ENCODE measurements at regions not wholly inside any gene's neighbourhood (a gene's known extent, or its start where the extent isn't known, plus 50 kb on each side); places are given as distances from the start of the nearest gene placed in this dataset.

- H3K27ac ChIP-seq (ENCODE audit: low read depth, low read length, severe bottlenecking) = no peak overlapping the region
- no CpG with 5 or more reads among the region's 1 CpG for WGBS, 2 experiments (ENCODE audit: insufficient coverage in 2 of 2)
- H3K4me3 ChIP-seq (ENCODE audit: extremely low read depth, insufficient read depth, low read length, poor library complexity, severe bottlenecking) = no peak overlapping the region
- no peaks in the 10 kb centered on the region for H3K9me3 ChIP-seq (ENCODE audit: control insufficient read depth, low read length)
- H3K4me1 ChIP-seq (ENCODE audit: control insufficient read depth, insufficient read depth, low read length, poor library complexity, severe bottlenecking) = no peaks in the 10 kb centered on the region
- H3K36me3 ChIP-seq (ENCODE audit: control insufficient read depth, insufficient read depth, low read length) = no peaks in the 10 kb centered on the region
Observed at GRCh38 chr1:88421997-88422396, 262.1 kb upstream of the PKN2 start.

- no peak overlapping the region for H3K4me3 ChIP-seq (ENCODE audit: extremely low read depth, insufficient read depth, low read length, poor library complexity, severe bottlenecking)
- no peak overlapping the region for H3K27ac ChIP-seq (ENCODE audit: low read depth, low read length, severe bottlenecking)
- peaks cover 2% of the 10 kb centered on the region for H3K4me1 ChIP-seq (ENCODE audit: control insufficient read depth, insufficient read depth, low read length, poor library complexity, severe bottlenecking)
- 86% methylated on average over 1 of the region's 1 CpG; no CpG with 5 or more reads in 1 of the 2 experiments for whole genome bisulfite sequencing, 2 experiments (ENCODE audit: insufficient coverage in 2 of 2)
- H3K36me3 ChIP-seq (ENCODE audit: control insufficient read depth, insufficient read depth, low read length) = no peaks in the 10 kb centered on the region
- H3K9me3 ChIP-seq (ENCODE audit: control insufficient read depth, low read length) = no peaks in the 10 kb centered on the region
Observed at GRCh38 chr1:88433556-88433955, 250.5 kb upstream of the PKN2 start.

- peaks cover 2% of the 10 kb centered on the region for H3K4me1 ChIP-seq (ENCODE audit: control insufficient read depth, insufficient read depth, low read length, poor library complexity, severe bottlenecking)
- no peak overlapping the region for H3K4me3 ChIP-seq (ENCODE audit: extremely low read depth, insufficient read depth, low read length, poor library complexity, severe bottlenecking)
- H3K9me3 ChIP-seq (ENCODE audit: control insufficient read depth, low read length) = no peaks in the 10 kb centered on the region
- H3K36me3 ChIP-seq (ENCODE audit: control insufficient read depth, insufficient read depth, low read length) = no peaks in the 10 kb centered on the region
- no peak overlapping the region for H3K27ac ChIP-seq (ENCODE audit: low read depth, low read length, severe bottlenecking)
Observed at GRCh38 chr1:88434836-88435235, 249.2 kb upstream of the PKN2 start.

- 81 to 92% methylated on average over 1 of the region's 2 CpGs for WGBS, 2 experiments (ENCODE audit: insufficient coverage in 2 of 2)
- no peaks in the 10 kb centered on the region for H3K9me3 ChIP-seq (ENCODE audit: control insufficient read depth, low read length)
- H3K4me3 ChIP-seq (ENCODE audit: extremely low read depth, insufficient read depth, low read length, poor library complexity, severe bottlenecking) = no peak overlapping the region
- no peaks in the 10 kb centered on the region for H3K4me1 ChIP-seq (ENCODE audit: control insufficient read depth, insufficient read depth, low read length, poor library complexity, severe bottlenecking)
- no peak overlapping the region for H3K27ac ChIP-seq (ENCODE audit: low read depth, low read length, severe bottlenecking)
- H3K36me3 ChIP-seq (ENCODE audit: control insufficient read depth, insufficient read depth, low read length) = no peaks in the 10 kb centered on the region
Observed at GRCh38 chr1:88441022-88441421, 243.1 kb upstream of the PKN2 start.

GRCh38 chr1:88451856-88452255 is 232.2 kb upstream of the PKN2 start:
- no peaks in the 10 kb centered on the region for H3K36me3 ChIP-seq (ENCODE audit: control insufficient read depth, insufficient read depth, low read length)
- no peak overlapping the region for H3K27ac ChIP-seq (ENCODE audit: low read depth, low read length, severe bottlenecking)
- no peak overlapping the region for H3K4me3 ChIP-seq (ENCODE audit: extremely low read depth, insufficient read depth, low read length, poor library complexity, severe bottlenecking)
- no peaks in the 10 kb centered on the region for H3K9me3 ChIP-seq (ENCODE audit: control insufficient read depth, low read length)
- no peaks in the 10 kb centered on the region for H3K4me1 ChIP-seq (ENCODE audit: control insufficient read depth, insufficient read depth, low read length, poor library complexity, severe bottlenecking)

- Histone ChIP-seq H3K4me3 (ENCODE audit: extremely low read depth, insufficient read depth, low read length, poor library complexity, severe bottlenecking) (no peak overlapping the region), H3K36me3 (ENCODE audit: control insufficient read depth, insufficient read depth, low read length) (no peaks in the 10 kb centered on the region), H3K9me3 (ENCODE audit: control insufficient read depth, low read length) (no peaks in the 10 kb centered on the region), H3K4me1 (ENCODE audit: control insufficient read depth, insufficient read depth, low read length, poor library complexity, severe bottlenecking) (no peaks in the 10 kb centered on the region), H3K27ac (ENCODE audit: low read depth, low read length, severe bottlenecking) (no peak overlapping the region)
- WGBS, 2 experiments (ENCODE audit: insufficient coverage in 2 of 2) = 90 to 94% methylated on average over 4 to 6 of the region's 7 CpGs
Observed at GRCh38 chr1:88453295-88453694, 230.8 kb upstream of the PKN2 start.

- Histone ChIP-seq H3K4me1 (ENCODE audit: control insufficient read depth, insufficient read depth, low read length, poor library complexity, severe bottlenecking) (no peaks in the 10 kb centered on the region), H3K27ac (ENCODE audit: low read depth, low read length, severe bottlenecking) (no peak overlapping the region), H3K9me3 (ENCODE audit: control insufficient read depth, low read length) (no peaks in the 10 kb centered on the region), H3K4me3 (ENCODE audit: extremely low read depth, insufficient read depth, low read length, poor library complexity, severe bottlenecking) (no peak overlapping the region), H3K36me3 (ENCODE audit: control insufficient read depth, insufficient read depth, low read length) (no peaks in the 10 kb centered on the region)
- WGBS, 2 experiments (ENCODE audit: insufficient coverage in 2 of 2) = 70% methylated on average over 2 of the region's 4 CpGs; no CpG with 5 or more reads in 1 of the 2 experiments
Observed at GRCh38 chr1:88454781-88455180, 229.3 kb upstream of the PKN2 start.

- no peak overlapping the region for H3K4me3 ChIP-seq (ENCODE audit: extremely low read depth, insufficient read depth, low read length, poor library complexity, severe bottlenecking)
- 82 to 93% methylated on average over 2 to 3 of the region's 9 CpGs for WGBS, 2 experiments (ENCODE audit: insufficient coverage in 2 of 2)
- no peaks in the 10 kb centered on the region for H3K9me3 ChIP-seq (ENCODE audit: control insufficient read depth, low read length)
- no peak overlapping the region for H3K27ac ChIP-seq (ENCODE audit: low read depth, low read length, severe bottlenecking)
- H3K36me3 ChIP-seq (ENCODE audit: control insufficient read depth, insufficient read depth, low read length) = no peaks in the 10 kb centered on the region
- no peaks in the 10 kb centered on the region for H3K4me1 ChIP-seq (ENCODE audit: control insufficient read depth, insufficient read depth, low read length, poor library complexity, severe bottlenecking)
Observed at GRCh38 chr1:88455621-88456256, 228.3 kb upstream of the PKN2 start.

GRCh38 chr1:88457197-88457596 is 226.9 kb upstream of the PKN2 start:
- H3K4me1 ChIP-seq (ENCODE audit: control insufficient read depth, insufficient read depth, low read length, poor library complexity, severe bottlenecking) = no peaks in the 10 kb centered on the region
- H3K27ac ChIP-seq (ENCODE audit: low read depth, low read length, severe bottlenecking) = no peak overlapping the region
- no peaks in the 10 kb centered on the region for H3K9me3 ChIP-seq (ENCODE audit: control insufficient read depth, low read length)
- no peak overlapping the region for H3K4me3 ChIP-seq (ENCODE audit: extremely low read depth, insufficient read depth, low read length, poor library complexity, severe bottlenecking)
- H3K36me3 ChIP-seq (ENCODE audit: control insufficient read depth, insufficient read depth, low read length) = no peaks in the 10 kb centered on the region
- WGBS, 2 experiments (ENCODE audit: insufficient coverage in 2 of 2) = 90 to 93% methylated on average over 5 of the region's 5 CpGs

GRCh38 chr1:88461007-88461406 is 223.1 kb upstream of the PKN2 start:
- Histone ChIP-seq H3K27ac (ENCODE audit: low read depth, low read length, severe bottlenecking) (no peak overlapping the region), H3K4me3 (ENCODE audit: extremely low read depth, insufficient read depth, low read length, poor library complexity, severe bottlenecking) (no peak overlapping the region), H3K9me3 (ENCODE audit: control insufficient read depth, low read length) (no peaks in the 10 kb centered on the region), H3K36me3 (ENCODE audit: control insufficient read depth, insufficient read depth, low read length) (no peaks in the 10 kb centered on the region), H3K4me1 (ENCODE audit: control insufficient read depth, insufficient read depth, low read length, poor library complexity, severe bottlenecking) (no peaks in the 10 kb centered on the region)
- WGBS, 2 experiments (ENCODE audit: insufficient coverage in 2 of 2) = no CpG with 5 or more reads among the region's 2 CpGs

GRCh38 chr1:88462096-88462487 is 222.0 kb upstream of the PKN2 start:
- Histone ChIP-seq H3K4me1 (ENCODE audit: control insufficient read depth, insufficient read depth, low read length, poor library complexity, severe bottlenecking) (no peaks in the 10 kb centered on the region), H3K4me3 (ENCODE audit: extremely low read depth, insufficient read depth, low read length, poor library complexity, severe bottlenecking) (peak overlapping the region; percentile 34), H3K27ac (ENCODE audit: low read depth, low read length, severe bottlenecking) (no peak overlapping the region), H3K9me3 (ENCODE audit: control insufficient read depth, low read length) (no peaks in the 10 kb centered on the region), H3K36me3 (ENCODE audit: control insufficient read depth, insufficient read depth, low read length) (no peaks in the 10 kb centered on the region)
- WGBS, 2 experiments (ENCODE audit: insufficient coverage in 2 of 2) = 80 to 81% methylated on average over 1 to 3 of the region's 6 CpGs

Data from mesodermal cell (in vitro differentiated cells).